Fibroblast of lung (primary cell): ENCODE measurements at regions not wholly inside any gene's neighbourhood (a gene's known extent, or its start where the extent isn't known, plus 50 kb on each side); places are given as distances from the start of the nearest gene placed in this dataset.
A peak's percentile ranks its signal among the peaks of the same experiment; 100 is the strongest.

Experiments used
- DNase-seq, 2 donors: peaks; one replicate each; pipeline versions ENCODE4 v3.0.0 to v3.0.0-alpha.2; 2010; ENCODE audit warnings: low read depth in 2 of 2
- H2AFZ ChIP-seq: 2 replicates; pipeline ENCODE4 v1.5.1; 2012; ENCODE audit warnings: low read length, control low read depth, inconsistent platforms
- H3K27ac ChIP-seq: 2 replicates; pipeline ENCODE4 v1.5.1; 2011; ENCODE audit warnings: low read length, control low read depth; ENCODE audit not compliant: insufficient read depth
- H3K27me3 ChIP-seq: 2 replicates; pipeline ENCODE4 v1.5.1; 2011; ENCODE audit warnings: mild to moderate bottlenecking, low read length; ENCODE audit not compliant: control insufficient read depth, insufficient read depth
- H3K36me3 ChIP-seq: 2 replicates; pipeline ENCODE4 v1.5.1; 2011; ENCODE audit warnings: low read length; ENCODE audit not compliant: control insufficient read depth, insufficient read depth
- H3K4me1 ChIP-seq: 2 replicates; pipeline ENCODE4 v1.5.1; 2011; ENCODE audit warnings: low read length; ENCODE audit not compliant: control insufficient read depth, insufficient read depth; ENCODE audit errors: extremely low read depth
- H3K4me2 ChIP-seq: 2 replicates; pipeline ENCODE4 v1.5.1; 2011; ENCODE audit warnings: low read length, control low read depth; ENCODE audit not compliant: insufficient read depth; ENCODE audit errors: extremely low read depth
- H3K4me3 ChIP-seq, 4 experiments: fragments of 200-600 bp in 1 of 4; sonication (generic) in 1 of 4; replicated peaks in 1 of 4; 2 replicates each; pipeline ENCODE4 v1.5.1; 2011 to 2016; ENCODE audit warnings: low read length in 4 of 4, low read depth in 3 of 4, mild to moderate bottlenecking in 3 of 4, control low read depth in 2 of 4, inconsistent platforms in 1 of 4, mixed read lengths in 1 of 4; ENCODE audit not compliant: insufficient read depth in 1 of 4; ENCODE audit errors: control extremely low read depth in 1 of 4
- H3K79me2 ChIP-seq: 2 replicates; pipeline ENCODE4 v1.5.1; 2012; ENCODE audit warnings: mild to moderate bottlenecking, low read length, inconsistent platforms; ENCODE audit not compliant: control insufficient read depth, insufficient read depth
- H3K9ac ChIP-seq: 2 replicates; pipeline ENCODE4 v1.5.1; 2011; ENCODE audit warnings: mild to moderate bottlenecking, low read length, control low read depth; ENCODE audit not compliant: insufficient read depth
- H3K9me3 ChIP-seq: 2 replicates; pipeline ENCODE4 v1.5.1; 2012; ENCODE audit warnings: low read depth, low read length; ENCODE audit not compliant: control insufficient read depth, insufficient read depth
- H4K20me1 ChIP-seq: 2 replicates; pipeline ENCODE4 v1.5.1; 2011; ENCODE audit warnings: low read length; ENCODE audit not compliant: control insufficient read depth, insufficient read depth; ENCODE audit errors: extremely low read depth
- EZH2 ChIP-seq: IDR thresholded peaks from 2 replicates; pipeline ENCODE4 v1.5.1; 2012; ENCODE audit warnings: low read length, control low read depth, mild to moderate bottlenecking; ENCODE audit errors: missing control alignments
- TF ChIP-seq, protein P1 (sequence below), 2 donors: IDR thresholded peaks in 1 of 2; conservative IDR thresholded peaks in 1 of 2; 1 replicate in 1 of 2; 2 replicates in 1 of 2; pipeline ENCODE4 v1.5.1; 2011 to 2012; ENCODE audit warnings: low read length in 2 of 2, control low read depth in 1 of 2, inconsistent platforms in 1 of 2, low read depth in 1 of 2, mild to moderate bottlenecking in 1 of 2

DNA sequence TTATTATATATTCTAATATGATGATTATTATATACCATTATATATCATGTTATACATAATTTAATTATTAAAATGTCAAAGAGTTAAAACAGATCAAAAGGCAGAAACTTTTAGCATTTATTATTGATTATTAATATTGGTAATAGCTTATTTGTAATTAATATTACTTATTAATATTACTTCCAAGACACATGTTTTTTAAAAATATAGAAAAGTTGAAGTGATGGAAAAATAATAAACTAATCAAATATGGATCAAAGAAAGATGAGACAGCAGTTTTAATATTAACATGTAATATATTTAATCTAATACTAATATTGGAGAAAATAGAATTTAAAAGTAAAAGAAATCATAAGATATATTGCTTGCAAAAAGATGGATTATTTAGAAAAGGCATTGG is 154.6 kb upstream of the TAB2 start:
- no peaks in the 10 kb centered on the region for H3K9me3 ChIP-seq
- no peaks in the 10 kb centered on the region for H3K79me2 ChIP-seq
- H2AFZ ChIP-seq = no peak overlapping the region
- DNase-seq = no peak
- no peak overlapping the region for H3K9ac ChIP-seq
- H3K27me3 ChIP-seq = no peaks in the 10 kb centered on the region
- no peak overlapping the region for H3K4me3 ChIP-seq
- H3K36me3 ChIP-seq = no peaks in the 10 kb centered on the region
- H3K4me1 ChIP-seq = no peaks in the 10 kb centered on the region
- H4K20me1 ChIP-seq = no peaks in the 10 kb centered on the region
- no peak overlapping the region for H3K27ac ChIP-seq
- H3K4me2 ChIP-seq = no peak overlapping the region
- TF ChIP-seq, protein P1, sequence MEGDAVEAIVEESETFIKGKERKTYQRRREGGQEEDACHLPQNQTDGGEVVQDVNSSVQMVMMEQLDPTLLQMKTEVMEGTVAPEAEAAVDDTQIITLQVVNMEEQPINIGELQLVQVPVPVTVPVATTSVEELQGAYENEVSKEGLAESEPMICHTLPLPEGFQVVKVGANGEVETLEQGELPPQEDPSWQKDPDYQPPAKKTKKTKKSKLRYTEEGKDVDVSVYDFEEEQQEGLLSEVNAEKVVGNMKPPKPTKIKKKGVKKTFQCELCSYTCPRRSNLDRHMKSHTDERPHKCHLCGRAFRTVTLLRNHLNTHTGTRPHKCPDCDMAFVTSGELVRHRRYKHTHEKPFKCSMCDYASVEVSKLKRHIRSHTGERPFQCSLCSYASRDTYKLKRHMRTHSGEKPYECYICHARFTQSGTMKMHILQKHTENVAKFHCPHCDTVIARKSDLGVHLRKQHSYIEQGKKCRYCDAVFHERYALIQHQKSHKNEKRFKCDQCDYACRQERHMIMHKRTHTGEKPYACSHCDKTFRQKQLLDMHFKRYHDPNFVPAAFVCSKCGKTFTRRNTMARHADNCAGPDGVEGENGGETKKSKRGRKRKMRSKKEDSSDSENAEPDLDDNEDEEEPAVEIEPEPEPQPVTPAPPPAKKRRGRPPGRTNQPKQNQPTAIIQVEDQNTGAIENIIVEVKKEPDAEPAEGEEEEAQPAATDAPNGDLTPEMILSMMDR (conservative IDR thresholded peaks at IDR 0.05 in 1 of 2, IDR thresholded peaks at IDR 0.05 in 1 of 2; ENCODE audit: low read depth in 1 of 2, low read length in 2 of 2) = no peak
- TF ChIP-seq EZH2 = no peak

- H3K9me3 ChIP-seq = no peaks in the 10 kb centered on the region
These were observed 153.2 kb upstream of the TAB2 start for GRCh38 chr6:149164199-149164750.

DNA sequence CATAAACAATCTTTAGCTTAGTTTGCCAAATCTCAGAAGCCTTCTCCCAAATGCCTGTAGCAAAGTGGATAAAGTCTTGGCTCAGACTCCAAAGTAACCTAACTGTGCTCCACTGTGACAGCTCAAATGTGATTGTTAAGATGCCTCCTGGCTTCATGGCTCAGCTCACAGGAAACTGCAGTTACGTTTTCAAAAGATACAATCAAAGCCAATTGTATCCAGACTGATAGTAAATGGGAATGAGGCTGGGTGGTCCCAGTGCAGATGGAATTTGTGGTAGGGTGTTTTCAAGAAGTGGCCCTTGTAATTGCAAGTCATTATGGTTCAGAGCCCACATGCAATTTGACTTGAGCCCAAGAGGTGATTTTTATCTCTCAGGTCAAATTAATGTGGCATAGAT is 151.2 kb upstream of the TAB2 start:
- no peaks in the 10 kb centered on the region for H3K9me3 ChIP-seq
- H3K27ac ChIP-seq = no peak overlapping the region
- peak in 1 of 2 donors; percentile 22 for DNase-seq
- H2AFZ ChIP-seq = no peak overlapping the region
- H3K4me1 ChIP-seq = no peaks in the 10 kb centered on the region
- no peaks in the 10 kb centered on the region for H3K27me3 ChIP-seq
- H3K36me3 ChIP-seq = no peaks in the 10 kb centered on the region
- no peak for TF ChIP-seq EZH2
- TF ChIP-seq, protein P1 (conservative IDR thresholded peaks at IDR 0.05 in 1 of 2, IDR thresholded peaks at IDR 0.05 in 1 of 2; ENCODE audit: low read depth in 1 of 2, low read length in 2 of 2) = no peak
- no peak overlapping the region for H3K4me2 ChIP-seq
- H3K4me3 ChIP-seq = no peak overlapping the region
- no peak overlapping the region for H3K9ac ChIP-seq
- H3K79me2 ChIP-seq = no peaks in the 10 kb centered on the region
- no peaks in the 10 kb centered on the region for H4K20me1 ChIP-seq

More at GRCh38 chr6:149164199-149164750, 153.2 kb upstream of the TAB2 start:
- no peak overlapping the region for H3K4me3 ChIP-seq
- no peak overlapping the region for H3K27ac ChIP-seq
- no peak for DNase-seq
- H3K4me2 ChIP-seq = no peak overlapping the region
- no peaks in the 10 kb centered on the region for H3K36me3 ChIP-seq
- H3K4me1 ChIP-seq = no peaks in the 10 kb centered on the region
- TF ChIP-seq, protein P1 (conservative IDR thresholded peaks at IDR 0.05 in 1 of 2, IDR thresholded peaks at IDR 0.05 in 1 of 2; ENCODE audit: low read depth in 1 of 2, low read length in 2 of 2) = no peak
- no peak for TF ChIP-seq EZH2
- H2AFZ ChIP-seq = no peak overlapping the region
- H3K9ac ChIP-seq = no peak overlapping the region
- no peaks in the 10 kb centered on the region for H4K20me1 ChIP-seq
- no peaks in the 10 kb centered on the region for H3K27me3 ChIP-seq
- no peaks in the 10 kb centered on the region for H3K79me2 ChIP-seq
